ENCODE measurements at regions not wholly inside any gene's neighbourhood (a gene's known extent, or its start where the extent isn't known, plus 50 kb on each side); places are given as distances from the start of the nearest gene placed in this dataset.

GRCh38 chr20:60292001-60292520 is 333.8 kb downstream of the CDH26 start:
- DNase-seq, result no peak

DNA sequence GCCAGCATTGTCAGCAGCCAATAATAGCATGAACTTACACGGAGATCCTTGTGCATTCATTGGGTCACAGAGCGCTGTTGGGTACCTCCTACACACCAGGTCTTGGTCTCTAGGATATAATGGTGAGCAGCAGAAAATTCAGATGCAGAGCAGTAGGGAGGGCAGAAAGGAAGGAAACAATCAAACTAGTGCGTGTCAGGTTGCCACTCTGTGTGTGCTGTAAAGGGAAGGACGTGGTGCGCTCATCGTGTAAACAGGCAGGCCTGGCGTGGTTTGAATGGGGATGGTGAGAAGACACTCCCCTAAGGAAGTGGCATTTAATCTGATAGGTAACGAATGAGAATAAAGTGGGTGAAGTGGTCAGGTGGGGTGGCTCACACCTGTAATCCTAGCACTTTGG is 336.4 kb downstream of the CDH26 start:
- no peak for DNase-seq

DNA sequence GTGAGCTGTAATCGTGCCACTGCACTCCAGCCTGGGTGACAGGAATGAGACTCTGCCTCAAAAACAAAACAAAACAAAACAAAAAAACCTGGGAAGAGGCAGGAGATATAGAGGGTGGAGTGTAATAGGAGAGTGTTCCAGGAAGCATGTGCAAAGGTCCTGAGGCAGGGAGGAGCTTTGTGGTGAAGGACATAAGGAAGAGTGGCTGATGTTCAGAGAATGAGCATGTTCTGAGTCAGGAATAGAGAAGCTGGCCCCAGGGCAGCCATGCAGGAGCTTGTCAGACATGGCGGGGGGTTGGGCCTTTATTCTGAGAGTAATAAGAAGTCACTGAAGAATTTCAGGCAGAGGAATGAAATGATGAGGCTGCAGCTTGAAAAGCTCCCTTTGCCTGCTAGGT is 337.0 kb downstream of the CDH26 start:
- no peak for DNase-seq

DNA sequence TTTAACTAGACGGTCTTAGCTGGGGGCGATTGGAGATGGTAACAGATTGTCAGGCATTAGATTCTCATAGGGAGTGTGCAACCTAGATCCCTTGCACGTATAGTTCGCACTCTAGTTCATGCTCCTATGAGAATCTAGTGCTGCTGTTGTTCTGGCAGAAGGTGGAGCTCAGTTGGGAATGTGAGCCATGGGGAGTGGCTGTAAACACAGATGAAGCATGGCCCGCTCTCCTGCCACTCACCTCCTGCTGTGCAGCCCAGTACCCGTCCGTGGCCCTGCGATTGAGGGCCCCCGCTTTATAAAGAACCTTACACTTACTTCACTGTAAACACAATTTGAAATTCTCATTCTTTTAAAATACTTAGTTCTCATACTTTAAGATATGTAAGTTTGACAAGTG is 339.4 kb downstream of the CDH26 start:
- DNase-seq, result no peak

DNA sequence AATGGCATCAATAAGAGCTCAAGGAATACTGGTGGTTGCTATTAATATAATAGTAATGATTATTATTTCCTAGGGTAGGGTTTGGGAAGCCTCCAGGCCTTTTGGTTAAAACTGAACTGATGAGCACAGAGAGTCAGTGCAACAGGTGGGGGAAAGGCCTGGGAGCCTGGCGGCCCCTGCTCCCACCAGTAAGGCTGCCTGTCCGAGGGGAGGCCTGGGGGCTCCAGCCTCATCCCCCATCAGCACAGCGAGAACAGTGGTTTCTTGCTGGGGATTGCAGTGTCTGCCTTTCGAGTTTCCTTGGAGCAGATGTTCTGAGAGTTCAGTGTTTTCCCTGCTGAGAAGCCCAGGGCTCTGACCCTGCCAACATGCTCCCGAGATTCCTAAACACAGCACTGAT is 340.4 kb downstream of the CDH26 start:
- DNase-seq, result no peak

GRCh38 chr20:60299951-60300350 is 341.7 kb downstream of the CDH26 start:
- DNase-seq, result no peak

DNA sequence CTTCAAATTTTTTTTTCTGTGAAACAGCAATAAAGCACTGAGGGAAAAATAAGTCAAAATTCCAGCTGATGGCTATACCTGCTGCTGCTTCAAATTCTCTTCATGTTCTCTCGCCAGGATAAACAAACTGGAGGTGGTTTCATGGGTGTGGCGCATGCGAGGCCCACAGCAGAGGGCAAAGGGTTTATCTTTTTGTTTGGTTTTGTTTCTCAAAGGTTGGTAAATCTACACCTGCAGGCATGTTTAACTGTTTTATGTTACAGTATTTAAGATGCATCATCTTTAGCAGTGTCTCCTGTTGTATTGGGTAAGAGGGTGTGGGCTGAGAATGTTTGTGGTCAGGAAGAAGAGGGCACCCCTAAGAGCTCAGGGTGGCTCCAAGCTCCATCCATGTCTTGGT is 342.2 kb downstream of the CDH26 start:
- no peak for DNase-seq

DNA sequence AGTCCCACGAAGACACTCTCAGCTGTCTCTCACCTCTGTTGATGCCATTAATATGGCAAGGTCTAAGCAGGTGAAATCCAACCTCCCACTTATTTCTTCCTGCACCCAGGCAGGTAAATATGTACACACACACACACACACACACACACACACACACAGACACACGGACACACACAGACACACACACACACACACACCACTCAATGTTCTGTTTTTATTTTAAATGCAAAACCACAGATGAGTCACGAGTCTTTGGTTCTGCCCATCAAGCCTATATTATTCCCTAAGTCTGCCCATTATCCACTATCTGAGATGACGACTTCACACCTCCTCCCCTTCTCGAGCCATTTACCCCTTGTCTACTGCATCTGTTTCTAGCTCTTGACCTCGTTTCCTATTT is 344.7 kb downstream of the CDH26 start:
- DNase-seq, result no peak

DNA sequence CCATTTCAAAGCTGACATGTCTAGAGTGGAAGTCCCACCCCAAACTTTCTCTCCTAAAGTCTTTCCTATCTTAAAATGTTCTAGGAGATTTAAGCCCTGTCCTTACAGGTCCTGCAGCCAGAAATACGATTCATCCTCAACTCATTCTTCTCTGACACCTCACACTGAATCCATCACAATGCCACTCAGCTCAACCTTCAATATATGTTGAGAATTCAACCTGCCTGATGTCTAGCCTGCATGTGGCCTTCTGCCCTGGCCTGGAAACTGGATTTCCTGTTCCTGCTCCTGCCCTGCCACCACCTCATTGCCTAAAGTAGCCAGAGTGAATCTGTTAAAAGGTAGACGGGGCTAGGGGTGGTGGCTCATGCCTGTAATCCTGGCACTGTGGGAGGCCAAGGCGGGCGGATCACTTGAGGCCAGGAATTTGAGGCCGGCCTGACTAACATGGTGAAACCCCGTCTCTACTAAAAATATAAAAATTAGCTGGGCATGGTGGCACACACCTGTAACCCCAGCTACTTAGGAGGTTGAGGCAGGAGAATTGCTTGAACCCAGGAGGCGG is 345.9 kb downstream of the CDH26 start:
- DNase-seq, result no peak

DNA sequence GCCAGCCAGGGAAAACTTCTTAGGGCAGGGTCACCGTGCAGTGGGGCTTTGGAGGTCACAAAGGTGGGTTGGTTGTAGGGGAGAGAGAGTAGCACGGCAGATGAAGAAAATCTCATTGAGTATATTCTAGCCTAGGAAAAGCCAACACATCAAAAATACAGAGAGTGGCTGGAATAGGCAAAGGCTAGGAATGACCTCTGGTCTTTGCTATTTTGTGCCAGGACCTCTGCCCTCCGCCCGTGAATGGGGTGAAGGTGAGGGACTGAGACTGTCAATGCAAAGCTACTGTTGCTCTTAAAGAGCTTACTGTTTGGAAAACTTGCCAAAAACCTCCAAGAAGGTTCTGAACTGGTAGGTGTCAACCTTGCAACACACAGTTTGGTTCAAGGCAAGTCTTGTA is 346.7 kb downstream of the CDH26 start:
- no peak for DNase-seq

DNA sequence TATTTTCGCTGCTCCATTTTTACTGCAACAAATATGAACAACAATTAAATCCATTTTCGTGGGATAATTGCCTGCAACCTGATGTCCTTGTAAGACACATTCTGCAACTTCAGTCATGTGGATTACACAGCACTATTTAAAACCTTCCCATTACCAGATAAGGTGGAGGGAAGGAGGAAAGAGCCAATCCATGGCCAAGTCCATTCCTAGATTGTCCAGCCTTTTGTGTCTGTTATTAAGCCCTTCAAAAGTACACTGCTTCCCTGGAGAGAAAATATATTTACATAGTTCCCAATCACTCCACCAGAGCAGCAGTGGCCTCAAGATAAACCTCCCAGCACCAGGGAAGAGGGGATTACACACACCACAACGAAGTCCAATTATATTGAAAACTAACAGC is 347.9 kb downstream of the CDH26 start:
- no peak for DNase-seq

DNA sequence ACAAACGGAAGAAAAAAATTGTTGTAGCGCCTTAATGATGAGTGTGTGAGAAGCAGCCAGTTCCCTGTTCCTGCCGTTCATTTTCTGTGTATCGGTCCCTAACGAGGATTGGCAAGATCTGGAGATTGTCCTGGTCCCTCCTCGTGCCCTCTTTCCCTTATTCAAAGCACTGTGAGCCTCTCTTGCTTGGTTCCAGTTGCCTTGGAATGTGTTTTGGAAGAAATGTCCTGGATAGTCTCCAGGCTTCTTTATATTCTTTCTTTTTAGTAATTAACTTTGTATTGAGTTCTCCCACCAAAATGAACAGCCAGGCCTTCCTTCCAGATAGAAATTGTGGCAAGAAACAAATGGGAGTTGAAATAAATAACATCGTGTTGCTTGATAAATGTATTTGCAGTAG is 348.3 kb downstream of the CDH26 start:
- DNase-seq, result no peak

DNA sequence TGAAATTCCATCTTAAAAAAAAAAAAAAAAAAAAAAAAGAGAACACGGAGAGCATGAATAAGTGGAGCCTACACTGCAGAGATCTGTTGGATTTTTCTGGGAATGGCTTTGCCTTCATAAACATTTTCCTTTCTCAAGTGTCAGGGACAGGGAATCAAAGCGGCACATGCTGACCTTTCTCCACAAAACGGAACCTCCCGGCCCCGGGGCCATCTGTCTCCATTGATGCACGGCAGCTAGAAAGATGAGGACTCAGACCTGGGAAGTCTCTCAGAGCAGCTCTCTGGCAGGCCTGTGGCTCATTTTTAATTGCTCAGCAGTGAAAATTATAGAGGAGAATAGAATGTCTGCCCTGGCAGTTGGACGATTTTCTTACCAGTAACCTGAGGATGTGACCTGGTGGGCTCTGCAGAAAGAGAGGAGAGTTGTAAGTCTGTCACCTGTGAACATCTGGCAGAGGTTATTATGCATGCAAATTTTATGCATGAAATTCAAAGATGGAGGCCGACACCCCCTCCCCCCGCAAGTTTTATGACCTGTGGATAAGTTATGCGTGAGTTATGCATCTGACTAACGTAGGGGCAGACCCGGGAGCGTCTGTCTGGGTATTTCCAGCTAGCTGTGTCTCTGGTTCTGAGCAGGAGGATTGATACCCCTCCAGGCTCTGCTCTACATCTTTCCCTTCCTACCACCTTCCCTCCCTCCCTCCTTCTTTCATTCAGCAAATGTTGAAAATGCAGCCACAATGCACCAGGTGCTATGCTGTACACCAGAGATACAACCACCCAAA is 352.5 kb downstream of the CDH26 start:
- no peak for DNase-seq

- no peak for DNase-seq
These were observed 355.0 kb downstream of the CDH26 start for GRCh38 chr20:60313191-60313590.

- DNase-seq, result no peak
These were observed 355.4 kb downstream of the CDH26 start for GRCh38 chr20:60313614-60314013.

- DNase-seq, result no peak
These were observed 356.5 kb downstream of the CDH26 start for GRCh38 chr20:60314727-60315126.

- no peak for DNase-seq
These were observed 358.4 kb downstream of the CDH26 start for GRCh38 chr20:60316476-60317158.

GRCh38 chr20:60317401-60317800 is 359.2 kb downstream of the CDH26 start:
- no peak for DNase-seq

DNA sequence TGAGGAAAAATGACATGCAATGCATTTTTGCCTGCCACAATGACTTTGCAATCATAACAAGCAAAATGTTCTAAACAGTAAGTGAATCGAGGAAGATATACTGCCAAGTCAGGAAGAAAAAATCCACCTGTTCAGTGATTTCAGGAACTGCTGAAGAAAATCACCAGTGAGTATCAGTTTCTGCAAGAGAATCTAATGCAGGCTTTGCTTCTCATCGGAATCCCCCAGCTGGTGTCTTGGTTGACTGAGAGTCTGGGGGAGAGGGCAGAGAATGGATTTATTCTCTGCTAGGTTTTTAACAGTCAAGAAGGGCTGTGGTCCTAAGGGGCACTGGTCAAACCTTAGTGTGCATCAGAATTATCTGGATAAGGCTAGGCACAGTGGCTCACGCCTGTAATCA is 363.4 kb downstream of the CDH26 start:
- no peak for DNase-seq

GRCh38 chr20:60326821-60327220 is 368.6 kb downstream of the CDH26 start:
- no peak for DNase-seq

DNA sequence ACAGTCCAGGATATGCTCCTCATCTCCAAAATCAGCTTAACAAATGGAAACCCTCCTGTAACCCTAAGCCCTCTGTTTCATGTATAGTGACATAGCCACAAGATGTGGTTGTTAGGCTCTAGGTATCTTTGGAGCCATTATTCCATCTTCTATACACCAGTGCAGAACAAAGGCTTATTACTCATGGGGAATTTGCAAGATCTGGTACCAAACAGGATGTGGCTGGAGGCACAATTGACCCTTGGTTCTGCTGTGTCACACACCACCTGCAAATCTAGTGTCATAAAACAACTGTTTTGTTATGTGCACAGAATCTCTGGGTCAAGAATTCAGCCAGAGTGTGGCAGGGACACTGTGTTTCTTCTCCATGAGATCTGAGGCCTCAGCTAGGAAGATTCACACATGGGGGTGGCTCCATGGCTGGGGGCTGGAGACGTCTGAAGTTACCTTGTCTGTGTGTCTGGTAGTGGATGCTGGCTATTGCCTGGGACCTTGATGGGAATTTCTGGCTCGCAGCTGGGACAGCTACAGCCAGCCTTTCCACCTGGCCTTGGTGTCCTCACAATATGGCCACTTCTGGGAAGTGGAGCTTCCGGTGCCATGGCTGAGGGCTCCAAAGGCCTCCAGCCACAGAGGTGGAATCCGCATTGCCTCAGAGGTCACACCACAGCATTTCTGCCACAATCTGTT is 369.9 kb downstream of the CDH26 start:
- no peak for DNase-seq

DNA sequence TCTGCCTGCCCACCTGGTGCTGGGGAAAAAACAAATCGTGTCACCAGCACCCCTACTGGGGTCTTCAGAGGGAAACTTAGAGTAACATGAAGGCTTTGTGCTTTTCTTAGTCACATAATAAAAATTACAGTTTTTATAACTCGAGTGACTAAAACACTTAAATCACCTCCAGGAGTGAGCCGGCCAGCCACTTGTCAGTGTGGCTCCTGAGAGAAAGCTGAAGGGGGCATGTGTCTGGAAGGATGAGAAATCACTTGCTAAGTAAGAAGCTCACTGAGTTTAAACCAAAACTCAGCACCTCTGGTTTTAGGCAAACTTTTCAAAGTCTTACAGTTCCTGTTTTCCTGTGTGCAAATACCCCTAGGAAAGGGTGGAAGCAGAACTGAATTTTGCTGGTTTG is 372.2 kb downstream of the CDH26 start:
- no peak for DNase-seq

DNA sequence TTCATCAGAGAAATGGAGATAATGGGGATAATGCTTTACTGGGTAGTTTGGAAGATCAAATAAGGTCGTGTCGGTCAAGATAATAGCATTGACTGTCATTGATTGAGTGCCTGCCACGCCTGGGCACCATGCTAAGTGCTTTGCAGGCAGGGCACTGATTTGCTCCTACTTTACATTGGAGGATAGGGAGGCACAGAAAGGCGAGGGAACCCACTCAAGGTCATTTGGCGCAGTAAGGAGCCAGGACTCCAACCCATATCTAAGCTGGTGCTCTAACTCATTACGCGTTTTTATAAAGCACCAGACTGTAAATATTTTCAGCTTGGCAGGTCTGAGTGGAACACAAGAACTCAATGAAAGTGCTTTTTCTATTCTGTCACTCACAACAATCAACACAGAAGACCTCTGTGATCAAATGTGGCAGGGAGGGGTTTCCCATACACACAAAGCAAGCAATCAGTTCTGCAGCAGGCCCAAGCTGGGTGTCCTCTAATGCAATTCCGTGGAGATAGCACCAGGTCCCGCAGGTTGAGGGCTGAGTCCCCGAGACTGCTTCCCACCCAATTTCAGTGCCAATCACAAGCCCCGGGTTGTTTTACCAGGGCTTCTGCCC is 373.6 kb downstream of the CDH26 start:
- no peak for DNase-seq
